ENCODE measurements at regions not wholly inside any gene's neighbourhood (a gene's known extent, or its start where the extent isn't known, plus 50 kb on each side); places are given as distances from the start of the nearest gene placed in this dataset.

GRCh38 chr13:107851670-107852069 is 363.7 kb downstream of the LIG4 start:
- no peak for TF ChIP-seq POLR2A (IDR thresholded peaks at IDR 0.05; ENCODE audit: borderline replicate concordance, extremely low read depth, insufficient read depth, insufficient read length)
- TF ChIP-seq POLR2AphosphoS5 (IDR thresholded peaks at IDR 0.05; ENCODE audit: low read depth, low read length), result no peak
- no peak for TF ChIP-seq MAX (IDR thresholded peaks at IDR 0.05)
